Activated naive CD8-positive, alpha-beta T cell treated with anti-CD3 and anti-CD28 coated beads, Interleukin-2, amount 50 U/mL, for 24 hours (primary cell): ENCODE measurements at regions not wholly inside any gene's neighbourhood (a gene's known extent, or its start where the extent isn't known, plus 50 kb on each side); places are given as distances from the start of the nearest gene placed in this dataset.

ENCODE experiments used
- ATAC-seq: fragments of 150-1000 bp; cut with Tn5 transposase; one replicate; pipeline ENCODE4 v1.10.0; 2021
- DNase-seq: peaks from one replicate; pipeline ENCODE4 v3.0.0; 2021
- H3K27ac Mint-ChIP-seq: one replicate; pipeline ENCODE4 v1.8.0; 2021; ENCODE audit warnings: mild to moderate bottlenecking, mixed read lengths
- H3K27me3 Mint-ChIP-seq: one replicate; pipeline ENCODE4 v1.8.0; 2021; ENCODE audit warnings: mixed read lengths
- H3K36me3 Mint-ChIP-seq: one replicate; pipeline ENCODE4 v1.8.0; 2021; ENCODE audit warnings: low read depth, mixed read lengths
- H3K4me1 Mint-ChIP-seq: one replicate; pipeline ENCODE4 v1.8.0; 2021; ENCODE audit warnings: mixed read lengths
- H3K4me3 Mint-ChIP-seq: one replicate; pipeline ENCODE4 v1.8.0; 2021; ENCODE audit warnings: mild to moderate bottlenecking, moderate library complexity, mixed read lengths
- H3K9me3 Mint-ChIP-seq: one replicate; pipeline ENCODE4 v1.8.0; 2021; ENCODE audit warnings: mixed read lengths

DNA sequence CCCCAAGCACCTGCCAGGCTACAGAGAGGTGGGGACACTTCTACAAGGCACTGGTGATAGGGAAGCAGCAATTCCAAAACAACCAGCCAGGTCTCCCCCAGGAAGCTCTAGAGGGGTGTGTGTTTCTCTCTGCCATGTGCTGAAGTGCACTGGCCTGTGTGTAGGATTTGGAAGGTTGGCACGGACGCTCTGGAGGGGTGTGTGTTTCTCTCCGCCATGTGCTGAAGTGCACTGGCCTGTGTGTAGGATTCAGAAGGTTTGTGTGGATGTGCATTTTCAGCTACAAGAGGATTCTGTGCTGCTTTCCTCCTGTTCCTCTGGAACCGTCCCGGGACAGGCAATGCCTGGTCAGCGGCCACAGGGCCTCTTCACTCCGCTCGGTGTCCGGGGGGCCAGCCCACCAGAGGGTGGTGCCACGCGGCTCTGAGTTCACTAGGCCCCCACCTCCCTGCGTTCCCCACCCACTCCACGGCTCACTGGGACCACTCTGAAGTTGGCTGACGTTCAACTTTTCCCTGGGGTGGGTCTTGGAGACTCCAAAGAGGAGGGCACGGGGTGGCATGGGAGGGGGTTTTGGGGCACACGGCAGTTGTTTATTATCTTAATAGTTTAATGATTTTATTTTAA lies 552.8 kb downstream of the BRD1 start:
- DNase-seq (no peak), ATAC-seq (no peak)
- H3K9me3 Mint-ChIP-seq = no peaks in the 10 kb centered on the region
- H3K27ac Mint-ChIP-seq = no peak overlapping the region
- H3K27me3 Mint-ChIP-seq = peaks cover 6% of the 10 kb centered on the region
- no peaks in the 10 kb centered on the region for H3K36me3 Mint-ChIP-seq
- H3K4me3 Mint-ChIP-seq = no peak overlapping the region
- no peaks in the 10 kb centered on the region for H3K4me1 Mint-ChIP-seq

DNA sequence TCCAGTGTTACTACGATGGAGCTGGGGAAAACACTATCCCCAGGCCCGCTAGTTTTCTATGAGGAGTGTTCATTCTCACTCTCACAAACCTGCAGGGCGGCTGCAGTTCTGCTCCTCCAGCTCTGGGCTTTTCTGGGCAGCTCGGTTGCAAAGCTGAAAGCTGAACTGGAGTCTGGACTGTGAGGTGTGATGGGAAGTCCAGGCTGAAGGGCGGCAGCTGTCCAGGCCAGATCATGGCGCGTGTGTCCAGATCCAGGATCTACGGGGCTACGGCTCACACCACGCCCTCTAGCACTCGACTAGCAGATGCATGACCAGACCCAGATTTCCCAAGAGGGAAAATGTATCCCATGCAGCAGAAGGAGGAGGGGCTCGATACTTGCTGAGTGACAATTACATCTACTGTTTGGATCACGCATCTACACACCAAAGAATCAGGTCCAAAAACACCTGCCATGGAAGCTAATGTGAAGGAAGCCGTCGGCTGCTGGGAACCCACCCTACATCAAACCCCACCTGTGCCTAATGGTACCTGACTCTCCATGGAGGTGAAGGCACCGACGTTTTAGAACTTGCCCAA lies 555.0 kb downstream of the BRD1 start:
- no peak for ATAC-seq
- H3K36me3 Mint-ChIP-seq = no peaks in the 10 kb centered on the region
- H3K27me3 Mint-ChIP-seq = peaks cover 22% of the 10 kb centered on the region
- no peak overlapping the region for H3K4me3 Mint-ChIP-seq
- DNase-seq = no peak
- H3K27ac Mint-ChIP-seq = no peak overlapping the region
- no peaks in the 10 kb centered on the region for H3K4me1 Mint-ChIP-seq
- no peaks in the 10 kb centered on the region for H3K9me3 Mint-ChIP-seq

DNA sequence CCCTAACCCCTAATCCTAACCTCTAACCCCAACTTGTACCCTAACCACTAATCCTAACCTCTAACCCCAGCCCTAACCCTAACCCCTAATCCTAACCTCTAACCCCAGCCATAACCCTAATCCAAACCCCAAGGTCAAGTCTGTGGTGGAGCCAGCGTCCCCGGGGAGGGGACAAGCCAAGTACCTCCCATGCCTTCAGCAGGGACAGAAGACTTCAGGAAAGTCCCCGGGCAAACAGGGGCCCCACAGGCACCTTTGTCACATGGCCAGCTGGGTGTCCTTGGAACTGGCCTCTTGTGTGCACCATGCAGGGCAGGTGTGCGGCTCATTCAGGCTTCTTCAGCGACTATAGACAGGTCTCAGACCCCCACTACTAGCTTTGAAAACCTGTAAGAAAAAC lies 555.8 kb downstream of the BRD1 start:
- H3K36me3 Mint-ChIP-seq = no peaks in the 10 kb centered on the region
- H3K4me3 Mint-ChIP-seq = no peak overlapping the region
- no peak overlapping the region for H3K27ac Mint-ChIP-seq
- no peaks in the 10 kb centered on the region for H3K4me1 Mint-ChIP-seq
- ATAC-seq (no peak), DNase-seq (no peak)
- H3K27me3 Mint-ChIP-seq = peaks cover 25% of the 10 kb centered on the region
- no peaks in the 10 kb centered on the region for H3K9me3 Mint-ChIP-seq

DNA sequence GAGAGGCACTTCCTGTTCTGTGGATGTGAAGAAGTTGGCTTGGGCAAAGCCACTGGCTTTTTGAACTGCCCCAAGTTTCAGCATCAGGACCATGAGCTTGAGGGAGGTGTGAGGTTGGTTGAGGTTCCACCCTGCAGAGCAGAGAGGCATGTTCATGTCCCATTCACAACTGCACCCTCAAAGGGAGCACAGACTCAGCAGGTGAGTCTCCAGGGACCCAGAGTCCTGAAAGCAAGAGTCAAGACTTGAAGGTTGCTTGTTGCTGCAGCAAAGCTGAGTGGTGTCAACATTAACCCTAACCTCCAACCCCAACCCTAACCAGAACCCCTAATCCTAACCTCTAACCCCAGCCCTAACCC lies 556.3 kb downstream of the BRD1 start:
- Mint-ChIP-seq H3K4me1 (no peaks in the 10 kb centered on the region), H3K27ac (no peak overlapping the region), H3K36me3 (no peaks in the 10 kb centered on the region), H3K4me3 (no peak overlapping the region), H3K9me3 (no peaks in the 10 kb centered on the region), H3K27me3 (peaks cover 25% of the 10 kb centered on the region)
- DNase-seq = no peak
- no peak for ATAC-seq

DNA sequence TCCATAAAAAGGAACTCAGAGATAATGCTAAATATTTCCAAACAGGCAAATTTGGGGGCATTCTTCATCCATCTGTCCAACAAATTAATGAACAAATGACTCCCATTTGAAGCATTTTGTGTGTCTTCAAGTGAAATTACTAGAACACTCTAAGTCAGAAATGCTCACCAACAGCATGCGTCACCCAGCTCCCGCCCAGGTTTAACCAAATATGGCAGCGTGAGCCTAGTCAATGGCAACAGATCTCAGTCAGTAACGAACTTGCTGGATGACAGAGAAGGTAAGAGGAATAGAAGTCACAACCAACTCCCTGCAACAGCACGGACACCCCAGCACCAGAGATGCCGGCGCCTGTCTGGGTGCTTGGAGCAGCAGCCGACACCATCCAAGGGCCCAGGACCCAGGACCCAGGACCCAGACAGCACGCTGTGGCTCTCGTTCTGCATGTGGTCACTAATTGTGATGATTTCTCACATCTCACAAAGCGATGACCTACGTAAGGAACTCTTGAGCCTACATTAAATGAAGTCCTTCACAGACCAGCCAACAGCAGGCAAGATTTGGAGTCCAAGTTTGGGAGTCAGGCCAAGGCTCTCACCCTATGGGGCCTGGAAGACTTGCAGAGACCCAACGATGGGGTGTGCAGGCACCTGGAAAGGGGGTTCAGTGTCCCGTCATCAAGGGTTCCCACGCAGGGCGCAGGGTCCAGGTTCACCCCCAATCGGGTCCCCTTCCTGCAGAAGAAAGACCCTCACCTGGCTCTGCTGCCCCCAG lies 556.9 kb downstream of the BRD1 start:
- Mint-ChIP-seq H3K27me3 (peaks cover 25% of the 10 kb centered on the region), H3K4me1 (no peaks in the 10 kb centered on the region), H3K27ac (no peak overlapping the region), H3K4me3 (no peak overlapping the region), H3K9me3 (no peaks in the 10 kb centered on the region), H3K36me3 (no peaks in the 10 kb centered on the region)
- no peak for DNase-seq
- no peak for ATAC-seq

DNA sequence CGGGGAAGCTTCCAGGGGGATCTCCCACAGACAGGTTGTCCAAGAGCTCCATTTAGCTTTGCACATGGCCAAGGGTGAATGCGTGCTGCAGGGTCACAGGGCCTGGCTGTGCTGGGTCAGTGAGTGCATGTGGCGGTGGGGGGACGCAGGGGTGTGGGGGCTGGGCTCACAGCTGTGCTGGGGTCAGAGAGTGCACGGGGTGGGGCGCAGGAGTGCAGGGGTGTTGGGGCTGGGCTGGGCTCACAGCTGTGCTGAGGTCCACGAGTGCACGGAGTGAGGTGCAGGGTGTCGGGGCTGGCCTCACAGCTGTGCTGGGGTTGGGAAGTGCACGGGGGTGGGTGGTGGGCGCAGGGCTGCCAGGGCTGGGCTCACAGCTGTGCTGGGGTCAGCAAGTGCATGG lies 557.7 kb downstream of the BRD1 start:
- H3K27ac Mint-ChIP-seq = no peak overlapping the region
- no peaks in the 10 kb centered on the region for H3K4me1 Mint-ChIP-seq
- no peak overlapping the region for H3K4me3 Mint-ChIP-seq
- no peaks in the 10 kb centered on the region for H3K9me3 Mint-ChIP-seq
- ATAC-seq (no peak), DNase-seq (no peak)
- H3K36me3 Mint-ChIP-seq = no peaks in the 10 kb centered on the region
- peaks cover 25% of the 10 kb centered on the region for H3K27me3 Mint-ChIP-seq

DNA sequence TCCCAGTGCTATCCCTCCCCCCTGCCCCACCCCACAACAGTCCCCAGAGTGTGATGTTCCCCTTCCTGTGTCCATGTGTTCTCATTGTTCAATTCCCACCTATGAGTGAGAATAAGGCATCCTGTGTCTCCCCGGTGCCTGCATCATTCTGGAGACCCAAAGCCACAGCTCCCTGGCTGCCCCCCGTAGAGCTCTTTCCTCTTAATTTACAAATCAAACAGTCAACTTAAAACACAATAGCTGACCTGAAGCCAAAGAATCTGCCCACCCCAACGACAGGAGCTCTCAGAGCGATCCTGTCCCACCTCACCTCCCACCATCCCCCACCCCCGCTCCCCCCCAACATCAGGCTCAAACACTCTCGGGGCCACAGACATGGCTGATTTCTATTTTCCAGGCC lies 558.3 kb downstream of the BRD1 start:
- no peak overlapping the region for H3K27ac Mint-ChIP-seq
- DNase-seq (no peak), ATAC-seq (no peak)
- H3K27me3 Mint-ChIP-seq = peaks cover 25% of the 10 kb centered on the region
- no peak overlapping the region for H3K4me3 Mint-ChIP-seq
- H3K36me3 Mint-ChIP-seq = no peaks in the 10 kb centered on the region
- no peaks in the 10 kb centered on the region for H3K9me3 Mint-ChIP-seq
- no peaks in the 10 kb centered on the region for H3K4me1 Mint-ChIP-seq

DNA sequence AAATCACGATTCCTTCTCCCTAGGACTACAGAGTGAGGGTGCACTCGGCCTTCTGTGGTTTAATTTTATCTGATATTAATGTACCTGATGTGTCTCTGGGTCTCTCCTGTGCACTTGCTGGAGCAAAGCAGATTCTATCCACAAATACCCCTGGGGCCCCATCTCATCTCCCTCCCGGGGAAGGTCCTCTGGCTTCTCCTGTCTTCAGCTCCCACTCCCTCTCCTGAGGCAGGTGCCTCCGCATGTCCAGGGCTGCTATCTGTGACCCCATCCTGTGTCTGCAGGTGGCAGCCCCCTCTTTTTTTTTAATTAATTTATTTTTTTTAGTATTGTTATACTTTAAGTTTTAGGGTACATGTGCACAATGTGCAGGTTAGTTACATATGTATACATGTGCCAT lies 558.7 kb downstream of the BRD1 start:
- Mint-ChIP-seq H3K4me1 (no peaks in the 10 kb centered on the region), H3K27ac (no peak overlapping the region), H3K27me3 (peaks cover 25% of the 10 kb centered on the region), H3K9me3 (no peaks in the 10 kb centered on the region), H3K4me3 (no peak overlapping the region), H3K36me3 (no peaks in the 10 kb centered on the region)
- ATAC-seq (no peak), DNase-seq (no peak)

DNA sequence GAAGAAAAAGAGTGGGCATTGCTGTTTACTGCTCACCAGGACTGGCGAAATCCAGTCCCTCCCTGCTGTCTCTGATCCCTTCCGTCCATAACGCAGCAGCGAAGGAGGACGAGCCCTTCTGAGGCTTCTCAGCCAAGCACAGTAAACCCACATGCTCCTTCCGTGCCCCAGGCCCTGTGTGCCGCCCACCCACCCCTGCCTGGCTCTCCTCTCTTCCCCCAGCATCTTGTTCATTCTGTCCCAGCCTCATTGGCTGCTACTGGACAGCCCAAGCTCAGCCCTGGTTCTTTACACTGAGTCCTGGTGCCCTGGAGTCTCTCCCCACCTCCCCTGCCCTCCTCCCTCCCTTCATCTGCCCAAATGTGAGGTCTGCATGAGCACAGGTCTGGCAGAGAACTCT lies 559.7 kb downstream of the BRD1 start:
- Mint-ChIP-seq H3K36me3 (no peaks in the 10 kb centered on the region), H3K9me3 (no peaks in the 10 kb centered on the region), H3K4me3 (no peak overlapping the region), H3K27ac (no peak overlapping the region), H3K27me3 (peaks cover 25% of the 10 kb centered on the region), H3K4me1 (no peaks in the 10 kb centered on the region)
- ATAC-seq = no peak
- no peak for DNase-seq

DNA sequence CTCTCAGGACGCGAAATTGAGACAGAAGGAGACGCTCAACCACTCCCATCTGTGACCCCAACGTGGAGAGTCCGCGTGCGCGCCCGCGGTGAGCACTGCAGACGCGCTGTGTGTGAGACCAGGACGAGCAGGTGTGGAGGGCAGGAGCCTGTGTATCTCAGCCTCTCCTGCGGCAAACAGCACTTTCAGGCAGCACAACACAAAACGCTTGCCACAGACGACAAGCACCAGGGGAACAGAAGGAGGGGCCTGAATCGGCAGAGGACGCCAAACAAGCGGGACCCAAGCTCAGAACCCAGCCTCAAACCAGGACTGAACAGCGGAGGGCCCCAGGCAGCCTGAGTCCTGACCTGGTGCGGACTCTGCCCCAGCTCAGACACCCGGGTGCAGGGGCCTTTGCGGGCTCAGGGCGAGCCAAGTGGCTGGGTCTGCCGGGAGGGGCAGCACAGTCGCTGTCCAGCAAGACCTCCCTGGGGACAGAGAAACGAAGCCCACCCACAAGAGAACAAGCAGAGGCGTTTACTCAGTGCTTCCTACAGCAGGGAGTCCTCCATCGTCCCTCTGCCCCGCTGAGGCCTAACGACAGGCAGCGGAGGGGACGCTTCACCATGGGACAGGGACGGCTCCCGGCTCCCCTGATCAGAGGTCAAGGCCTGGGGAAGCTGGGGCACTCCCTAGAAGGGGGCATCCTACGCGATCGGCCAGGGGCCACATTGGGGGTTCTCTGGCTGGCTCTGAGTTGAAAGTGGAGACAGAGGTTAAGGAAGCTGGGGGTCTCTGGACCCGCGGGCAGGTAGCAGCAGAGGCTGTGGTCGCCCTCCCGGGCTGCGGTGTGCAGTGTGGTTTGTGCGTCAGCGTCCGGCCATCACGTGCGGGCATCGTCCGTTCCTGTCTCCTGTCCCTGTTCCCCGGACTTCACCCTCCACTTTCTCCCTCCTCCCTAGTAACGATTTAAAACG lies 560.8 kb downstream of the BRD1 start:
- H3K27ac Mint-ChIP-seq = no peak overlapping the region

DNA sequence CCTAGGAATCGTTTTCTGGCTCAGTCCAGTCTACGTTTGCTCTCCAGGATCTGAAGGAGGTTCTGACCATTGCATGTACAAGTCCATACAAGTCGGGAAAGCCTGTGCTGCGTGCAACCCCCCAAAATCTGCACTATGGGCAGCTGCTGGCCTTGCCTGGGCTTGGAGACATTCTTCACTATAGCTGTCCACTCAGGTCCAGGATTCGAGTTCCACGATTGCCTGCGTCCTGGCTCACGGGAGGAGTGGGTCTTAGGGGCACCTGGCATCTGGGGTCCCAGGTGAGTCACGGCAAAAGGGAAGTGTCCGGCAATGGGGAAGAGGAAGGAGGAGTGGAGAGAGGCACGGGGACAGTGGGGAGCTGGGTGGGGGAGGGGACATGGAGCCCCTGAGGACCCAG lies 563.0 kb downstream of the BRD1 start:
- no peak overlapping the region for H3K27ac Mint-ChIP-seq
- H3K9me3 Mint-ChIP-seq = no peaks in the 10 kb centered on the region
- no peak for ATAC-seq
- no peak overlapping the region for H3K4me3 Mint-ChIP-seq
- DNase-seq = no peak
- no peaks in the 10 kb centered on the region for H3K36me3 Mint-ChIP-seq
- peaks cover 18% of the 10 kb centered on the region for H3K27me3 Mint-ChIP-seq
- no peaks in the 10 kb centered on the region for H3K4me1 Mint-ChIP-seq

More for the DNA sequence above, 560.8 kb downstream of the BRD1 start:
- DNase-seq = no peak
- Mint-ChIP-seq H3K36me3 (no peaks in the 10 kb centered on the region), H3K4me1 (no peaks in the 10 kb centered on the region), H3K4me3 (no peak overlapping the region), H3K27me3 (peaks cover 25% of the 10 kb centered on the region), H3K9me3 (no peaks in the 10 kb centered on the region)
- no peak for ATAC-seq

DNA sequence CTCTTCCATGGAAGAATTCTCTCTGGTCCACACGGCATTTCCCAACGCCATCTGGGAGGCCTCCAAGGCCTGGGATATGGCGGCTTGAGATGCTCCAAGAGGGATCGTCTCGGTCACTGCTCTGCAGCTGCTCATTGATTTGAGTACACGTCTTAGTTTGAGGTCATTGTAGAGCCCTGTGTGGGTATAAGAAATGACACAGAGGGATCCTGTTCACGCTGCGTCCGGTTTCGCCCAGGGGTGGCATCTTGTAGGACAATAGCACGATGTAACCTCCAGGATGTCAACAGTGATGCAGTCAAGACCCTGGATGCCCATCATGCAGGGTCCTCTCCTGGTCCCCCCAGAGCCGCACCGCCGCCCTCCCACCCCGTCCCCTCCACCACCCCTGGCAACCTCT lies 564.6 kb downstream of the BRD1 start:
- Mint-ChIP-seq H3K36me3 (no peaks in the 10 kb centered on the region), H3K9me3 (no peaks in the 10 kb centered on the region), H3K27ac (no peak overlapping the region), H3K27me3 (peaks cover 4% of the 10 kb centered on the region), H3K4me1 (no peaks in the 10 kb centered on the region), H3K4me3 (no peak overlapping the region)
- ATAC-seq (no peak), DNase-seq (no peak)

DNA sequence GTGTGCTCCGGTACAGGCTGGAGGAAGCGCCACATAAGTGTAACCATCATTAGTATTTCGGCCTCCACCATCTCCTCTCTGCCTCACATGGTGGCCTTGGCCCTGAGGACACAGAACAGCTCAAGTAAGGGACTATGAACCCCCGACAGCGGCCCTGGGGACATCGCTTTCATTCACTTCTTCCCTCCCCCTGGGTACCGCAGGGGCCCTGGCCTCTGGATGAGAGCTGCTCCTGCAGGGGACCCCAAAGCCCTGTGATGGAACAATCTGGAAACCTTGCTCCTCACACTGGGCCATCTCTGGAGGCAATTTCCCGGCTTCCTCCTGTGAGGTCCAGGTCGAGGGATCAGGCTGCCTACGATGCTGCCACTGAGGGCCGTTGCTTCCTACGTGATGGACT lies 565.5 kb downstream of the BRD1 start:
- ATAC-seq (no peak), DNase-seq (no peak)
- Mint-ChIP-seq H3K4me3 (no peak overlapping the region), H3K27me3 (no peaks in the 10 kb centered on the region), H3K36me3 (no peaks in the 10 kb centered on the region), H3K9me3 (no peaks in the 10 kb centered on the region), H3K27ac (no peak overlapping the region), H3K4me1 (no peaks in the 10 kb centered on the region)

DNA sequence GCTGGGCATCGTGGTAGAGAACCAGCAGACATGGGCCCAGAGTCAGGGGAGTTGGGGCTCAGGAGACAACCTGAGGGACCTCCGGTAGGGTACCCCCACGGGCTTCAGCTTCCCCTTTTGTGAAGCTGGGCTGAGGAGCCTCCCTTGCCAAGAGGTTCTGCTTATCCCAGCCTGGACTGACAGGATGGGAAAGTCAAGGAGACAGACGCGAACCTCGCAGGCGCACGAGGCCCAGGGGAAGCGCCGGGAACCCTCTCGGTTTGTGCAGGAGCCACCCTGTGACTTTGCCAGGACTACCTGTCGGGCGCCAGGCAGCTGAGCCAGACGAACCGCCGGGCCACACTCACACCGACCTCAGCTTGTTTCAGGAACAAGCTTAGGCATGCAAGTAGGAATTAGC lies 566.1 kb downstream of the BRD1 start:
- no peak for DNase-seq
- H3K4me1 Mint-ChIP-seq = no peaks in the 10 kb centered on the region
- ATAC-seq = no peak
- H3K27ac Mint-ChIP-seq = no peak overlapping the region
- H3K27me3 Mint-ChIP-seq = no peaks in the 10 kb centered on the region
- no peaks in the 10 kb centered on the region for H3K36me3 Mint-ChIP-seq
- no peaks in the 10 kb centered on the region for H3K9me3 Mint-ChIP-seq
- H3K4me3 Mint-ChIP-seq = no peak overlapping the region
